Activated CD4-positive, alpha-beta memory T cell treated with anti-CD3 and anti-CD28 coated beads for 36 hours (primary cell): ENCODE measurements at regions not wholly inside any gene's neighbourhood (a gene's known extent, or its start where the extent isn't known, plus 50 kb on each side); places are given as distances from the start of the nearest gene placed in this dataset.
"Not testable (repeated sequence)": the region's sequence is repeated elsewhere in the genome, so short reads cannot be mapped to it uniquely, and the experiment has no call there.

ENCODE experiments used
- CTCF ChIA-PET: fragments of 350-600 bp; sonication (Branson Sonifier 250); formaldehyde crosslinking; loops from one replicate; lab custom pipeline; 2021; ENCODE audit warnings: antibody characterized with exemption, inconsistent platforms; lab: Charles Lee
- POLR2A ChIA-PET: fragments of 350-600 bp; sonication (Branson Sonifier 250); formaldehyde crosslinking; loops from one replicate; lab custom pipeline; 2021; ENCODE audit warnings: antibody characterized with exemption; lab: Charles Lee
- DNase-seq: peaks from one replicate; pipeline ENCODE4 v3.0.0-alpha.2; 2020
- H3K27ac Mint-ChIP-seq: one replicate; pipeline ENCODE4 v1.8.0; 2021; ENCODE audit warnings: mixed read lengths
- H3K27me3 Mint-ChIP-seq: one replicate; pipeline ENCODE4 v1.8.0; 2021; ENCODE audit warnings: mixed read lengths
- H3K36me3 Mint-ChIP-seq: one replicate; pipeline ENCODE4 v1.8.0; 2021; ENCODE audit warnings: mixed read lengths
- H3K4me1 Mint-ChIP-seq: one replicate; pipeline ENCODE4 v1.8.0; 2021; ENCODE audit warnings: low read depth, mixed read lengths
- H3K4me3 Mint-ChIP-seq: one replicate; pipeline ENCODE4 v1.8.0; 2021; ENCODE audit warnings: mild to moderate bottlenecking, mixed read lengths
- H3K9me3 Mint-ChIP-seq: one replicate; pipeline ENCODE4 v1.8.0; 2021; ENCODE audit warnings: mixed read lengths
- intact Hi-C: fragments of 100-400 bp; cut with micrococcal nuclease; formaldehyde crosslinking; loops from one replicate; pipeline ENCODE4 v1.15.1; 2023

DNA sequence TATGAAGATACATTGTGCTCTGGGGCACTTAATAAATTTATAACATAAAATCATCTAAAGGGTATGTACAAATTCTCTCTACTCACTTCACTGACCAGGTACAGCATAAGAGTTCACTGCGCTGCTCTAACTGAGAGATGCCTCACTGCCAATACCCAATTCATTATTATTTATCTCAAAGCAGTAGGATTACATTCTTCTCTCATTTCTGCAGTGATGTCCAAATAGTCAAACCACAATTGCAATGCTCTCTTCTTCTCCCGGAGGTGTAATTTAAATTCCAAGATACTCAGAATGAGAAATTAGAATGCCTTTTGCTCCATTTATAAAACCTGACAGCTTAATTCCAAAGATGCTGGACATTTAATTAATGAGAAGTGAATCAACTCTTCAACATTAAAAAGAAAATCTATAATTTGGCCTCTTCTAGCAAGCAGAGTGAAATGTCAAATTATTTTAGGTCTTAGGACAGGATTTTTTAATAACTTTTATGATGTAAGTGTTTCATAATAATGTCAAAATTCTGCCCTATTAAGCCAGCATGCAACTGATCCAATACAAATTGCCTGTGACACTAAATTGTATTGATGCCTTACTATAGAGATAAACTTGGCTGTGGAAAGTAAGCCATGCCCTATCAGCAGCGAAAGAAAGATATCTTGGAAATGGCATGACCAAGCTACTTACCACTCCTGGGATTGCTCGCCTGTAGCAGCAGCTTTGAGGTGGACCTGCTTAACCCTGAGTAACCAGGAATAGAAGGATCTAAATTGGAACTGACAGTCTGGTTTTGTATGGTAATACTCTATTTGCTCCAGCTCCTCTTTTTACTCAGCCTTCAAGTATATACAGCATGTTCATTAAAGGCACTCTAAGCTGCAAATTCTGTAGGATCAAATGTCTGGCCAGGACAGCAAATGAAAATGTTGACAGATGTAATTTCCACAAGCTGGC is 374.2 kb upstream of the TYRP1 start:
- Mint-ChIP-seq H3K27ac (no peak overlapping the region), H3K36me3 (no peaks in the 10 kb centered on the region), H3K27me3 (no peaks in the 10 kb centered on the region), H3K4me3 (no peak overlapping the region), H3K4me1 (no peaks in the 10 kb centered on the region), H3K9me3 (peaks cover 19% of the 10 kb centered on the region)
- CTCF ChIA-PET, result no interaction called here
- POLR2A ChIA-PET, result no interaction called here
- no peak for DNase-seq
- intact Hi-C loops, result no loop called here

DNA sequence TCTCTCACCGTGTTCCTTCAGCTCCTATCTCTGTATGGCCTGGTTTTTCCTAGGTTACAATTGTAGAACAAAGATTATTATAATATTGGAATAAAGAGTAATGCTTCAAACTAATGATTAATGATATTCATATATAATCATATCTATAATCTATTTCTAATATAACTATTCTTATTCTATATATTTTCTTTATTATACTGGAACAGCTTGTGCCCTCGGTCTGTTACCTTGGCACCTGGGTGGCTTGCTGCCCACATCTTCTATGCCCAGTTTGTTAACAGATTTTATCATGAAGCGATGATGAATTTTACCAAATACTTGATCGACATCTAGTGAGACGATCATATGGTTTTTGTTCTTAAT is 363.6 kb upstream of the TYRP1 start:
- intact Hi-C loops, result loop anchor here (10.0 kb wide), 1 partner anchor 1965 kb away; no protein-coding TSS in a partner anchor
- Mint-ChIP-seq H3K4me3 (no peak overlapping the region), H3K4me1 (no peaks in the 10 kb centered on the region), H3K36me3 (no peaks in the 10 kb centered on the region), H3K27me3 (no peaks in the 10 kb centered on the region), H3K9me3 (peaks cover 23% of the 10 kb centered on the region), H3K27ac (no peak overlapping the region)
- no peak for DNase-seq
- CTCF ChIA-PET, result no interaction called here
- POLR2A ChIA-PET, result no interaction called here

DNA sequence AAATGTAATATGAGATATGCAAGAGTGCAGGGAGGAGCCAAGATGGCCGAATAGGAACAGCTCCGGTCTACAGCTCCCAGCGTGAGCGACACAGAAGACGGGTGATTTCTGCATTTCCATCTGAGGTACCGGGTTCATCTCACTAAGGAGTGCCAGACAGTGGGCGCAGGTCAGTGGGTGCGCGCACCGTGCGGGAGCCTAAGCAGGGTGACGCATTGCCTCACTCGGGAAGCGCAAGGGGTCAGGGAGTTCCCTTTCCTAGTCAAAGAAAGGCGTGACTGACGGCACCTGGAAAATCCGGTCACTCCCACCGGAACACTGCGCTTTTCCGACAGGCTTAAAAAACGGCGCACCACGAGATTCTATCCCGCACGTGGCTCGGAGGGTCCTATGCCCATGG is 359.2 kb upstream of the TYRP1 start:
- intact Hi-C loops, POLR2A ChIA-PET: not testable (repeated sequence)

DNA sequence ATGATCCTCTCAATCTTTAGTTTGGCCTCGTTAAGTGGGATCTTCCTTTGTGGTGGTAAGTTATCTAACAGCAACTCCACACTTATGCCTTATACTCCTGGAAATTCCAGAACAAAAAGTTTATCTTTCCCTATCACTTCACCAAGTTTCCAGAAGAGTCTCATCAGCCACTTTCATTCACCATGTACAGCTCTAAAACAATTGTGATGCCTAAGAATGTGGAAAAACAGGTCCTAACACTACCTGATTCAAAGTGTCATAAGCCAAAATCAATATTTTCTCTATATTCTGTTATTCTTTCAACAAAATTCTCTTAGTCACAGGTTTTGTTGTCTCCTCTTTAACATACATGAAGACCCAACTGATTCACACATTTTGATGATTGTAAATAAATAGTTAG is 342.4 kb upstream of the TYRP1 start:
- H3K36me3 Mint-ChIP-seq, result no peaks in the 10 kb centered on the region
- peaks cover 34% of the 10 kb centered on the region for H3K9me3 Mint-ChIP-seq
- H3K4me1 Mint-ChIP-seq, result no peaks in the 10 kb centered on the region
- POLR2A ChIA-PET, result no interaction called here
- no peaks in the 10 kb centered on the region for H3K27me3 Mint-ChIP-seq
- no peak for DNase-seq
- H3K4me3 Mint-ChIP-seq, result no peak overlapping the region
- H3K27ac Mint-ChIP-seq, result no peak overlapping the region
- intact Hi-C loops, result no loop called here
- CTCF ChIA-PET, result no interaction called here

More for the DNA sequence above, 359.2 kb upstream of the TYRP1 start:
- H3K27me3 Mint-ChIP-seq, H3K4me3 Mint-ChIP-seq, H3K4me1 Mint-ChIP-seq, DNase-seq, CTCF ChIA-PET, H3K36me3 Mint-ChIP-seq, H3K27ac Mint-ChIP-seq: not testable (repeated sequence)
- H3K9me3 Mint-ChIP-seq, result peaks cover 13% of the 10 kb centered on the region

DNA sequence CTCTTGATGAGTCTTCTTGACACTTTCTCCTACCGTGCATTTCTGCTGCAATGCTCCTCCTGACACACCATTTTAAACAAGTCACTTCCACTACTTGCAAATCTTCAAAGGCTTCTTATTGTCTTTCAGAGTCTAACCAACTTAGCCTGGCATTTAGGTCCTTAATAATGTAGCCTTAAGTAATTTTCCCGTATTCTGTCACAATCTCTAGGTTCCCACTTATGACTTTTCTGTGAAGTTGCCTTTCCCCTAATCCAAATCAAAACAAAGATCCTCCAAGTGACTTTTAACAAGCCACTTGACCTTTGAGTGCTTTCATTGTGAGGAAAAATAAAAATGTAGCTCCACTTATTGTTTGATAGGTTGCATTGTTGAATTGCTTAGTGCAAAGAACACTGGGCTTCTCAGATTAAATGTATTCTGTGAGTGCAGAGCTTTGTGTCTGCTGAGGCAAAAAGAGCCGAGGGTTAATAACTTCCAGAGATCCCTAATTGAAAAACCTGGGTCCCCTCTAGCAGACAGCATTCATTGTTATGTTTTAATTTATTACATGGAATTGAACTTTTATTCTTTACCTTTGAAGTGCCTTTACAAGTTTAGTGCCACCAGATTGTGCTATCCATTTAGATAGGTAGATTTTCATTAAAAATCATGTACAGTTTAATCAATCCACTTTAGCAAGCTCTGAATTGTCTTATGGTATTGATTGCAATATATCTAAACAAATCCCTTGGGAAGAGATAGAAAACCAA is 341.7 kb upstream of the TYRP1 start:
- POLR2A ChIA-PET, result no interaction called here
- Mint-ChIP-seq H3K27ac (no peak overlapping the region), H3K4me3 (no peak overlapping the region), H3K27me3 (no peaks in the 10 kb centered on the region), H3K4me1 (no peaks in the 10 kb centered on the region), H3K36me3 (no peaks in the 10 kb centered on the region), H3K9me3 (peaks cover 34% of the 10 kb centered on the region)
- no peak for DNase-seq
- intact Hi-C loops, result no loop called here
- CTCF ChIA-PET, result no interaction called here

DNA sequence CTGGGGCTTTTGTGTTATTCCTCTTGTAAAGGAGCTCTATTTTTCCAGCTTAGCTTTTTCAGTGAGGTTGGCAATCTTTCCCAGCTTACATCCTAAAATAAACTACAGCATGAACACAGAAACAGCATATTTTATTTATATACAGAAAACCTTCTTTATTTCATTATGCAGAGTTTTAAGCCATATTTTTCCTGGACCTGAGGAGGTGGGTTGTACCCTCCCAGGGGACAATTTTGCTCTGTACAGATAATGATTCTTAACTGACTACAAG is 341.2 kb upstream of the TYRP1 start:
- H3K9me3 Mint-ChIP-seq, result peaks cover 32% of the 10 kb centered on the region
- POLR2A ChIA-PET, result no interaction called here
- CTCF ChIA-PET, result no interaction called here
- H3K36me3 Mint-ChIP-seq, result no peaks in the 10 kb centered on the region
- no peaks in the 10 kb centered on the region for H3K4me1 Mint-ChIP-seq
- H3K27ac Mint-ChIP-seq, result no peak overlapping the region
- intact Hi-C loops, result no loop called here
- H3K27me3 Mint-ChIP-seq, result no peaks in the 10 kb centered on the region
- no peak overlapping the region for H3K4me3 Mint-ChIP-seq
- no peak for DNase-seq

DNA sequence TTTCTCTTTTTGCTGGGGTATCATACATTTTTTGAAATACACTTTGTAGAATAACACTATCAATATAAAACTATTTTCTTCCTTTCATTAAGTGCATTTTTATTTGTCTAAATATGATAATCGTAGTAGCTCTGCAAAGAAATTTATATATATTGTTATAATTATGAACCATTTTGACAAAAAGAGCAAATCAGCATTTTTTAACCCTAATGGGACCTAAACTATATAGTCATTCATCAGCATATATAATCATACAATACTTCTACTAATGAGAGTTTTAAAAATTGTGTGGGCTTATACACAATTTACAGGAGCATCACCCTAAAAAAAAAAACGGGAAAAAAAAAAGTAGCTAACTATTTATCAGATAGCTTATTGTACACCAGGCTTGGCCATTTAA is 329.7 kb upstream of the TYRP1 start:
- no peak for DNase-seq
- Mint-ChIP-seq H3K27me3 (no peaks in the 10 kb centered on the region), H3K4me1 (no peaks in the 10 kb centered on the region), H3K4me3 (no peak overlapping the region), H3K27ac (no peak overlapping the region), H3K36me3 (no peaks in the 10 kb centered on the region), H3K9me3 (peaks cover 13% of the 10 kb centered on the region)
- ChIA-PET POLR2A (no interaction called here), CTCF (no interaction called here)
- intact Hi-C loops, result no loop called here

DNA sequence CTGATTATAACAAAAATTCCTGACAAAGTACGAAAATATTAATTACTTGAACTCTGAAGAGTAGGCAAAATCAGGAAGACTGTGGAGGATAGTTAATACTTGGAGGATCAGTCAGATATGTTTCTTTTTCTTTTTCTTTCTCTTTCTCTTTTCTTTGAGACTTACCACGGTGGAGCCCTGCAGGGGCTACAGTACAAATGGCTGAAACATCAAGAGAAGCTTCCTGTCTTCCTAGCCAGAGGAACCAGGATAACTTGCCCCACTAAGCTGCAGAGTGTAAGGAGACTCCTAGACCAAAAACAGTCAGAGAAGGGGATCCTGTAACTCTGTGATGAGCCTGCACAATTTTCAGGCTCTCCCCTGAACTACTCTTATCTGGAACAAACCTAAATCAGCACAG is 324.6 kb upstream of the TYRP1 start:
- H3K4me1 Mint-ChIP-seq, result no peaks in the 10 kb centered on the region
- H3K36me3 Mint-ChIP-seq, result no peaks in the 10 kb centered on the region
- CTCF ChIA-PET, result no interaction called here
- no peak overlapping the region for H3K4me3 Mint-ChIP-seq
- H3K27me3 Mint-ChIP-seq, result no peaks in the 10 kb centered on the region
- H3K9me3 Mint-ChIP-seq, result peaks cover 13% of the 10 kb centered on the region
- DNase-seq, result no peak
- intact Hi-C loops, result no loop called here
- no peak overlapping the region for H3K27ac Mint-ChIP-seq
- POLR2A ChIA-PET, result no interaction called here

DNA sequence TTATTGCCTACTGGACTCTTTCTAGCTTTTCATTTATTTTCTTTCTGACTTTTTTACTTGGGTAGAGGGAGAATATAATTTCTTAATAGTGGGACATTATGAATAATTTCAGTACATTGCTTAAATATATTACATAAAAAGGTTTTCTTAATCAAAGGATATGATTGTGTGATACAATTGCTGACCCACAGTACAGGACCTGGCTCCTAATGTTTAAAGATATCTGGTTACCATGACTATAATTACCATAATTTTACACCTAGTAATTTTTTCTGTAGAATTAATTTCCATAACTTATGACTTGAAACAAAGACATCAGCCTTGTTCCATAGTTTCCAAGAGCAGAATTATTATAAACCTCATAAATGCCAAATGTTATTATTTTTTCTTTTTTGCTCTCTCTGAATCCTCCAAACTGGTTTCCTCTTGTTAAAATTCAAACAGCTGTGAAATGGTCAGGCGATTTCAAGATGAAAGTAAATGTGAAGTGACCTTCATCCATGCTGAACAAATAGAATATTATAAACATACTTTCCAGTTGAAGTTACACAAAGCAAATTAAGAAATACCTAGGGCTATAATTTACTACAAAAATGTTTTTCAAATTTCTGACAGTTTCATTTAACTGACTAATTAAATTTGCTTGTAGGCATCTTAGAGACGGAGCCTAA is 301.2 kb upstream of the TYRP1 start:
- DNase-seq, result no peak
- Mint-ChIP-seq H3K9me3 (peaks cover 20% of the 10 kb centered on the region), H3K4me3 (no peak overlapping the region), H3K36me3 (no peaks in the 10 kb centered on the region), H3K4me1 (no peaks in the 10 kb centered on the region), H3K27ac (no peak overlapping the region), H3K27me3 (no peaks in the 10 kb centered on the region)
- intact Hi-C loops, result no loop called here
- CTCF ChIA-PET, result interaction anchor here (1.0 kb wide), 1 partner anchor 9 kb away, joined by 3 read pairs; no protein-coding TSS in a partner anchor
- POLR2A ChIA-PET, result no interaction called here

DNA sequence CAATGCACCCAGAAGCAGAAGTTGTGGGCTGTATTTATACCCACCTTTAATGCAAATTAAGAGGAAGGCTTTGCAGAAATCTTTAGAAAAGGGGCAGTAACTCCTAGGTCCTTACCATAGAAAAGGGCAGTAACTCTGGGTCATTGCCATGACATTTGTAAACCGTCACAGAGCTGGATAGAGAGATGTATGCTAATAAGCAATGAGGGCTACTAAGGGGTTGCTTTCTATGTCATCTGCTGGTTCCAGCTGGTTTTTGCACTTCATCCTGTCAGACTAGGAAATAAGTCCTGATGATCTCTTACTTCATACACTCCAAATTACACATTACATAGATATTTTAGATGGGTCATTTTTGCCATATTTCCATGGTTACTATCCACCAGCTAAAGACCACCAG is 299.1 kb upstream of the TYRP1 start:
- H3K9me3 Mint-ChIP-seq, result peaks cover 24% of the 10 kb centered on the region
- intact Hi-C loops, result no loop called here
- POLR2A ChIA-PET, result no interaction called here

DNA sequence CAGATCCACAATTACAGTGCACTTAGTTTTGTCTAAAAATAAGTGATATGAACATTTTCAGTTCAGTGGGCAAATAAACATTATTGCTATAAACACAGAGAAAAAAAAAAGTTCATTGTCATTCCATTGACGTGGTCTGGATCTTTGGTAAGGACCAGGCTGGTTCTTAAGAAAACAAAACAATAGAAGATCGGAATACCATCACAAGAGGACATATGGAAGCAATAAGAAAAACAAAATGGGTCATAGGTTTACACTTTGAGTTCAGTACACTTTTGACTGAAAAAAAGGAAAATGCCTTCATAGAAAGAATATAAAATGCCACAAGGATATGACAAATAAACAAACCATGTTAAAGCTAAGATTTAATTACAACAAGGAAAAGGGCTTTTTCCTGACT is 289.5 kb upstream of the TYRP1 start:
- DNase-seq, result no peak
- CTCF ChIA-PET, result no interaction called here

More for the DNA sequence above, 299.1 kb upstream of the TYRP1 start:
- no peaks in the 10 kb centered on the region for H3K4me1 Mint-ChIP-seq
- no peak overlapping the region for H3K4me3 Mint-ChIP-seq
- H3K36me3 Mint-ChIP-seq, result no peaks in the 10 kb centered on the region
- no peaks in the 10 kb centered on the region for H3K27me3 Mint-ChIP-seq
- H3K27ac Mint-ChIP-seq, result no peak overlapping the region
- no peak for DNase-seq
- CTCF ChIA-PET, result no interaction called here

DNA sequence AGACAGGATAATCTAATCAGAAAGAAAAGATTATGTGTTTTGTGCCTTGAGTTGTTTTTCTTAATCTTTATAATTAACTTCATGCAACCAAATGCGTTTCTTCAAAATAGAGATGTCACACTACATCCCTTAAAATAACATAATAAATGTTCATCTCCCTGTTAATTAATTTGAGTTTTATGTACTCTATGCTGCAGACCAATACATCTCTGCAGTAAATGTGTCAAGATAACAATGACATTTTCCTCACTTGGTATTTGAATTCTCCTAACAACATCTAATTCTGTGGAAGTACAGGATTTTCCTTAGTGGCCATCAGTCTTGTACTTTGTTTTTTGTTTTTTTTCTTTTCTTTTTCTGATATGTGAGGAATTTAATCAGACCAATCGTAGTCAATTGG is 279.2 kb upstream of the TYRP1 start:
- Mint-ChIP-seq H3K27ac (no peak overlapping the region), H3K27me3 (no peaks in the 10 kb centered on the region), H3K36me3 (no peaks in the 10 kb centered on the region), H3K9me3 (peaks cover 35% of the 10 kb centered on the region), H3K4me3 (no peak overlapping the region), H3K4me1 (no peaks in the 10 kb centered on the region)
- intact Hi-C loops, result no loop called here
- CTCF ChIA-PET, result no interaction called here
- POLR2A ChIA-PET, result no interaction called here
- no peak for DNase-seq

More for the DNA sequence above, 289.5 kb upstream of the TYRP1 start:
- Mint-ChIP-seq H3K27ac (no peak overlapping the region), H3K36me3 (no peaks in the 10 kb centered on the region), H3K27me3 (no peaks in the 10 kb centered on the region), H3K4me1 (no peaks in the 10 kb centered on the region), H3K9me3 (peaks cover 19% of the 10 kb centered on the region), H3K4me3 (no peak overlapping the region)
- POLR2A ChIA-PET, result no interaction called here
- intact Hi-C loops, result no loop called here
